ENCODE measurements at regions not wholly inside any gene's neighbourhood (a gene's known extent, or its start where the extent isn't known, plus 50 kb on each side); places are given as distances from the start of the nearest gene placed in this dataset.

DNA sequence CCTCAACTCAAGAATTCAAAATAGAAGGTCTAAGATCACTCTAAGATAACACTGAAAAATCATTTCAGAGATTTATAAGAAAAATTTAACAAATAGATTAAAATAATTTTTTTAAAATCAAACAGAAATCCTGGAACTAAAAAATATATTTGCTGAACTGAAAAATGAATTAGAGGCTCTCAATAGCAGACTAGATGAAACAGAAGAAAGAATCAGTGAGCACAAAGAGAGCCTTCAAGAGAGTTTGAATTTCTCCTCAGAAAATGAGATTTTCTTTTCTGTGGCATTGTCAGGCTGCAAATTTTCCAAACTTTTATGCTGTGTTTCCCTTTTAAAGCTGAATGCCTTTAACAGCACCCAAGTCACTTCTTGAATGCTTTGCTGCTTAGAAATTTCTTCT lies 335.0 kb upstream of the SLC7A11 start:
- Histone ChIP-seq H3K4me1 (ENCODE audit: control insufficient read depth in 1 of 2, low read depth in 2 of 2) (no peaks in the 10 kb centered on the region), H3K9me3 (peaks cover 14% of the 10 kb centered on the region), H3K36me3 (no peaks in the 10 kb centered on the region), H3K27ac (no peak overlapping the region), H3K4me3 (no peak overlapping the region), H3K27me3 (replicated peaks; ENCODE audit: insufficient read depth) (no peaks in the 10 kb centered on the region)
- DNase-seq (ENCODE audit: low spot score) (no peak), ATAC-seq (ENCODE audit: insufficient number of reproducible peaks, low FRiP score, low read depth) (no peak)
- TF ChIP-seq CTCF (IDR thresholded peaks at IDR 0.05), result no peak

DNA sequence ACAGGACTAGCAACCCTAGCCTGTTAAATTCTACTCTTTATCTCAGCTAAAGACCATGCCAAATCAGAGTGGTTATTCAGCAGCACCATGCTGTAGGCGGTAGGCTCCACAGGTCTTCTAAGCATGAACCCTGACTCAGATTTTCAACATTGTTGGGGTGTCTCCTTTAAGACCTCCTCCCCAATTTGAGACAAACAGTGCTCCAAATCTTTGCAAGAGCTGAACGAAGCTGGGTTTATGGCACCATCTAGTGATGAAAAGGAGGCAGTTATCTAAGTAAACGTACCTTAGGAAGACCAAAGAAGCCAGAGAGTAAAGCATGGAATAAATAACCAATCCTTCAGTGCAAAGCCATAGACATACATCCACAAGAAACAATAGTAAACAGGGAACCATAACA lies 334.5 kb upstream of the SLC7A11 start:
- TF ChIP-seq CTCF (IDR thresholded peaks at IDR 0.05), result no peak
- Histone ChIP-seq H3K4me1 (ENCODE audit: control insufficient read depth in 1 of 2, low read depth in 2 of 2) (no peaks in the 10 kb centered on the region), H3K36me3 (no peaks in the 10 kb centered on the region), H3K27me3 (replicated peaks; ENCODE audit: insufficient read depth) (no peaks in the 10 kb centered on the region), H3K27ac (no peak overlapping the region), H3K9me3 (peaks cover 14% of the 10 kb centered on the region), H3K4me3 (no peak overlapping the region)
- DNase-seq (ENCODE audit: low spot score), result no peak
- no peak for ATAC-seq (ENCODE audit: insufficient number of reproducible peaks, low FRiP score, low read depth)

DNA sequence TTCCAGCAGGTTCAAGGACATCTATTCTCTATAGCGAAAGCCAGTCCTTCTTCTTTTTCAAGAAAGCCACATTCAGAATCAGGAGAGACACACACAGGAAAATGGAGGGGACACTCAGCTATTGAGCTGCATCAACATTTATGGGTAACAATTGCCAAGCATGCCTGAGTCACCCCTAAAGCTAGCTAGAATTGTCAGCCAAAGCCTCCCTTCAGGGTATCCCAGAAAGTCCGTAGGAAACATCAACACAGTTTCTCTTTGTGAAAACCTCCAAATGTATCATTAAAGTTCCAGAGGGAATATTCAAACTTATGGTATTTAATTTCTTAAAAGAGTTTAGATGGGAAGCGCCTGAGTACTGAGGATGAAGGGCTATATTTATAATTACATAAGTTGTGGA lies 331.1 kb upstream of the SLC7A11 start:
- Histone ChIP-seq H3K4me3 (no peak overlapping the region), H3K4me1 (ENCODE audit: control insufficient read depth in 1 of 2, low read depth in 2 of 2) (no peaks in the 10 kb centered on the region), H3K27ac (no peak overlapping the region), H3K36me3 (no peaks in the 10 kb centered on the region), H3K9me3 (peaks cover 11% of the 10 kb centered on the region), H3K27me3 (replicated peaks; ENCODE audit: insufficient read depth) (no peaks in the 10 kb centered on the region)
- no peak for TF ChIP-seq CTCF (IDR thresholded peaks at IDR 0.05)
- ATAC-seq (ENCODE audit: insufficient number of reproducible peaks, low FRiP score, low read depth), result no peak
- DNase-seq (ENCODE audit: low spot score), result no peak

DNA sequence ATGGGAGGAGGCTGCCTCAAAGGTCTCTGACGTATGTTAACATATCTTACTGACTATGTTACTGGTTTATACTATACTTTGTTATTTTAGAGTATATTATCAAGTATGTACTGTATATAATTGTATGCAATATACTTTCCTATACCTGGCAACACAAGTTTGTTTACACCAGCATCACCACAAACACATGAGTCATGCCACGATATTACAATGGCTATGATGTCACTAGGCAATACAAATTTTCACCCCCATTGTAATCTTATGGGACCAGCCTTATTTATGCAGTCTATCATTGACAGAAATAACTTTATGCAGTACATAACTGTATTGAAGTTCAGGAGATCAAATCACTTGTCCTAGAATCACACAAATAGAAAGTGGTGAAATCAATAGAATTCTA lies 329.9 kb upstream of the SLC7A11 start:
- Histone ChIP-seq H3K27me3 (replicated peaks; ENCODE audit: insufficient read depth) (no peaks in the 10 kb centered on the region), H3K4me3 (no peak overlapping the region), H3K27ac (no peak overlapping the region), H3K4me1 (ENCODE audit: control insufficient read depth in 1 of 2, low read depth in 2 of 2) (no peaks in the 10 kb centered on the region), H3K36me3 (no peaks in the 10 kb centered on the region), H3K9me3 (no peaks in the 10 kb centered on the region)
- ATAC-seq (ENCODE audit: insufficient number of reproducible peaks, low FRiP score, low read depth) (no peak), DNase-seq (ENCODE audit: low spot score) (no peak)
- TF ChIP-seq CTCF (IDR thresholded peaks at IDR 0.05), result no peak

DNA sequence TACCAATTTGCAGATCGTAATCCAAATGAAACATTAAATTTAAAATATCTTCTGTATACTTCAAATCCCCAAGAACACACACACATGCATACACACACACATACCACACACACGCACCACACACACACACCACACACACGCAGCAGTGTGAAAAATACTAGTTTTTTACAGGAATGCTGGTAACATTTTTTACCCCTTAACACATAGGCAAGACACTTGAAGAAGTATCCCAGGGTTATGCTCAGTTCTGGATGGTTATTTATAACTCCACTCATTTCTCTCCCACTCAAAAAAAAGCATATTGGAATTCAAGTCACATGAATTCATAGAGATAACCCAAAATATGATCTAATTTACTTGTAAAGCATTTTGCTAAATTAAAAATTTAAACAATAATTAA lies 325.5 kb upstream of the SLC7A11 start:
- no peak for TF ChIP-seq CTCF (IDR thresholded peaks at IDR 0.05)
- no peak for ATAC-seq (ENCODE audit: insufficient number of reproducible peaks, low FRiP score, low read depth)
- Histone ChIP-seq H3K27me3 (replicated peaks; ENCODE audit: insufficient read depth) (no peaks in the 10 kb centered on the region), H3K4me3 (no peak overlapping the region), H3K9me3 (no peaks in the 10 kb centered on the region), H3K36me3 (no peaks in the 10 kb centered on the region), H3K4me1 (ENCODE audit: control insufficient read depth in 1 of 2, low read depth in 2 of 2) (peaks cover 0 to 3% of the 10 kb centered on the region in 2 donors), H3K27ac (no peak overlapping the region)
- no peak for DNase-seq (ENCODE audit: low spot score)
